ENCODE measurements at regions not wholly inside any gene's neighbourhood (a gene's known extent, or its start where the extent isn't known, plus 50 kb on each side); places are given as distances from the start of the nearest gene placed in this dataset.
"Not testable (repeated sequence)": the region's sequence is repeated elsewhere in the genome, so short reads cannot be mapped to it uniquely, and the experiment has no call there.

DNA sequence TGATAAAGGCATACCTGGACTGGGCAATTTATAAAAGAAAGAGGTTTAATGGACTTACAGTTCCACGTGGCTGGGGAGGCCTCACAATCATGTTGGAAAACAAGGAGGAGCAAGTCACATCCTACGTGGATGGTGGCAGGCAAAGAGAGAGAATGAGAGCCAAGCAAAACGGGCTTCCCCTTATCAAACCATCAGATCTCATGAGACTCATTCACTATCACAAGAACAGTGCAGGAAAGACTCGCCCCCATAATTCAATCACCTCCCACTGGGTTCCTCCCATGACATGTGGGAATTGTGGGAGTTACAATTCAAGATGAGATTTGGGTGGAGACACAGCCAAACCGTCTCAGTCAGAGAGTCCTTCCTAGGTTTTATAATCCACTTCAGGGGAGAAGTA, 222.3 kb downstream of the ZNF674 start:
- CTCF ChIA-PET (ENCODE audit: low intra/inter-chr PET ratio, low total read pairs); BruUV-seq (replicated peaks); FAIRE-seq; H3K4me2 ChIP-seq (ENCODE audit: low read depth, low read length); H3K27me3 ChIP-seq (ENCODE audit: control insufficient read depth in 1 of 2, insufficient read depth in 2 of 2, low read length in 2 of 2); H3K79me2 ChIP-seq (ENCODE audit: insufficient read depth, low read length); H2AFZ ChIP-seq (ENCODE audit: low read length); DNase-seq (ENCODE audit: low spot score); H4K20me1 ChIP-seq (ENCODE audit: insufficient read depth, low read length); H3K36me3 ChIP-seq (replicated peaks in 1 of 2; ENCODE audit: control insufficient read depth in 1 of 2, insufficient read depth in 2 of 2, low read length in 2 of 2); H3K27ac ChIP-seq (ENCODE audit: extremely low read length, insufficient read depth, low read length); ATAC-seq; in situ Hi-C loops (cut with HindIII; ENCODE audit: extremely low pct_ligation_motif_present, low pct_unique_long_range_greater_than_20kb); H3K9me3 ChIP-seq (ENCODE audit: low read length); H3K4me3 ChIP-seq (replicated peaks in 1 of 3; ENCODE audit: insufficient read depth in 1 of 3, low read depth in 2 of 3, low read length in 3 of 3); H3K9ac ChIP-seq (ENCODE audit: insufficient read depth, low read depth, low read length): not testable (repeated sequence)
- POLR2A ChIA-PET = interaction anchor here (1.6 kb wide), 1 partner anchor 21 kb away, joined by 4 read pairs; no protein-coding TSS in a partner anchor
- peaks cover 90% of the 10 kb centered on the region for H3K4me1 ChIP-seq (ENCODE audit: insufficient read depth, low read length)
- peak; percentile 67 for TF ChIP-seq RBFOX2 (IDR thresholded peaks at IDR 0.05; ENCODE audit: low read depth, low read length)
- intact Hi-C loops (cut with micrococcal nuclease; ENCODE audit: unreplicated experiment) = loop anchor here (5.0 to 10.0 kb wide), 2 partner anchors 54 to 138 kb away; no protein-coding TSS in a partner anchor
- WGBS (ENCODE audit: low lambda C conversion rate) = 94% methylated on average over 5 of the region's 5 CpGs

DNA sequence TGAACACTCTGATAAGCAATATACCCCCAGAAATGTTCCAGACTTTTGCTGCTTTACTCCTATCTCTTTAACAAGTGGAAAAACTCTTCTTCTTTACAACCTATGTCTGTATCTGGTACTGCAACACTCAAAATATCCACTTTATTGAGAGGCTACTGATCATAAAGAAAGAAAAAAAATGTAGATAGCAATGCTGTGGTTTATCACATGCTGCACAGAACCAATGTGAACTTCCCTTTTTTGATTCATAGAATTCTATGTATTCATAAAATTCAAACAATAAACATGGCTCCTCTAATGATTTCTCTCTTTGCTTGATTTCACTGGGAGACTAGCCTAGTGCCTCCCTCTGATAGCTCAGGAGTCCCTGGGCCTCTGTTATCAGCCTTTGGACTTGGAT, 223.5 kb downstream of the ZNF674 start:
- no peak for TF ChIP-seq SMAD9 (CRISPR knock-in tag; IDR thresholded peaks at IDR 0.05)
- TF ChIP-seq AGO2 (optimal IDR thresholded peaks at IDR 0.05; ENCODE audit: low read depth, low read length) = peak; percentile 15
- in situ Hi-C loops (cut with HindIII; ENCODE audit: extremely low pct_ligation_motif_present, low pct_unique_long_range_greater_than_20kb) = no loop called here
- ChIA-PET CTCF (ENCODE audit: low intra/inter-chr PET ratio, low total read pairs) (no interaction called here), POLR2A (no interaction called here)
- Histone ChIP-seq H3K4me2 (ENCODE audit: low read depth, low read length) (no peak overlapping the region), H3K27me3 (ENCODE audit: control insufficient read depth in 1 of 2, insufficient read depth in 2 of 2, low read length in 2 of 2) (no peaks in the 10 kb centered on the region), H3K79me2 (ENCODE audit: insufficient read depth, low read length) (peaks cover 7% of the 10 kb centered on the region), H3K9ac (ENCODE audit: insufficient read depth, low read depth, low read length) (no peak overlapping the region), H2AFZ (ENCODE audit: low read length) (no peak overlapping the region), H3K4me3 (replicated peaks in 1 of 3; ENCODE audit: insufficient read depth in 1 of 3, low read depth in 2 of 3, low read length in 3 of 3) (no peak overlapping the region), H4K20me1 (ENCODE audit: insufficient read depth, low read length) (no peaks in the 10 kb centered on the region), H3K9me3 (ENCODE audit: low read length) (no peaks in the 10 kb centered on the region), H3K4me1 (ENCODE audit: insufficient read depth, low read length) (peaks cover 98% of the 10 kb centered on the region), H3K27ac (ENCODE audit: extremely low read length, insufficient read depth, low read length) (peak overlapping the region; percentile 98), H3K36me3 (replicated peaks in 1 of 2; ENCODE audit: control insufficient read depth in 1 of 2, insufficient read depth in 2 of 2, low read length in 2 of 2) (peaks cover 0 to 3% of the 10 kb centered on the region in 2 experiments; a peak in 2 of 5 replicates)
- DNase-seq (ENCODE audit: low spot score) = no peak
- no TSS peak for BruUV-seq (replicated peaks)
- FAIRE-seq = no peak
- intact Hi-C loops (cut with micrococcal nuclease; ENCODE audit: unreplicated experiment) = loop anchor here (5.0 to 10.0 kb wide), 2 partner anchors 56 to 137 kb away; no protein-coding TSS in a partner anchor
- no peak for ATAC-seq
